HG02642 (cell line): ENCODE measurements at regions not wholly inside any gene's neighbourhood (a gene's known extent, or its start where the extent isn't known, plus 50 kb on each side); places are given as distances from the start of the nearest gene placed in this dataset.
"Not testable (repeated sequence)": the region's sequence is repeated elsewhere in the genome, so short reads cannot be mapped to it uniquely, and the experiment has no call there.

ENCODE experiments used
- ATAC-seq: cut with Tn5 transposase; IDR thresholded peaks from one replicate; pipeline ENCODE4 v1.9.1; 2021; ENCODE audit warnings: mild to moderate bottlenecking; ENCODE audit not compliant: unreplicated experiment, poor library complexity

DNA sequence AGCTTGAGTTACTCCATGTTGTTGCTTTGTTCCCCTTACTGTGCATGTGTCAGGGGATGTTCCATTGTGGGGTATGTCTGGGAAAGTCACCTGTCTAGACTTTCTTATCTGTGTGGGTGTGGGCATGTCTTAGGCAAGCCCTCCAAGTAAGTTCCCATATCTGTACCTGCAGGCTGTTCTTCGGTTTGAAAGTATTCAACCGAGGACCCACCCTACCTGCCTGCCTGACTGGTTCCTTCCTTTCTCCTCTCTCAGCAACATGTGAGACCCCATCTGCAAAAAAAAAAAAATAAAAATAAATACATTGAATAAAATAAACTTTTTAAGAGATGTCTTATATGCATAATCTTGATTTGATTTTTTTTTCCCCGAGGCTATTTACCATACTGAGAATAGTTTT lies 622.7 kb downstream of the TDRD15 start:
- ATAC-seq = no peak

DNA sequence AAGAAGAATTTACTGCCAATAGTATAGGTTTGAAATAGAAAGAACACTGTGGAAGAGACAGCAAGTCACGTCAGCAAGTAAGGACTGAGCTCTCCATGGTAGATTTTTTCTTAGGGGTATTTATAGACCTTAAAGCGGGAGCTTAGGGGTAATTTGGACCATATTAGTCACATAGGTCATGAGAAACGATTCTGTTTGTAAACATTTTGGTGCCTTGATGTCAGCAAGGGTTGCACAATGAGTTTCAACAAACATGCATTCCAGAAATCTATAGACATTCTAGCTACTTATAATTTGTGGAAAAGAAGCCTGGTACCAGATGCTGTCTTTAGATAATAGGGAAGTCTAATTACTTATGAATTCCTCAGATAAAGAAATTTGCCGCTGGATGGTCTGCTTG lies 624.7 kb downstream of the TDRD15 start:
- ATAC-seq = no peak

DNA sequence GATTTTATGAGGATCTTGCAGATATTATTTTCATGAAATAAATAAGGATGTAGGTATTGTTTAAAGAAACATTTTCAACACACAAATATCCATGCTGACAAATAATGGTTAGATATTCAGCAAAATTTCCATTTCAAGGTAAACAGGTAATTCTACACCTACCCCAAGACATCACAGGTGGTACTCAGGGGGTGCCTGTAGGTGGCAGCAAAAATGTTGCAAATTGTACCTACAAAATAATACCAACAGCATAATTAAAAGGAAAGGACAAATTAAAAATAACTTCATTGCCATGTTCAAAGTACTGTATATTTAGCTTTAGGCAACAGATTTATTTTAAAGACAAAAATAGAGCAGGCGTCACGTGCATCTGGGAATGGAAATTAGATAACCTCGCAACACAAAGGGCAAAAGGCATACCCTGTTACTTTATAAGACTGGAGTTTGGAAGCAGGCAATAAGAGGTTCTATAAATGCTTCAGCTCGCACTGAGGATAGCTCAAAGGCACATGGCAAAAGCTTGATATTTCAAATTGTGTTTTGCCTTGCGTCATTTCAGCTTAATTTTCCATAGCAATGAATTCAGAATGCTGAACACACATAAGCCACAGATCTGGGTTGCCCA lies 630.5 kb downstream of the TDRD15 start:
- no peak for ATAC-seq

DNA sequence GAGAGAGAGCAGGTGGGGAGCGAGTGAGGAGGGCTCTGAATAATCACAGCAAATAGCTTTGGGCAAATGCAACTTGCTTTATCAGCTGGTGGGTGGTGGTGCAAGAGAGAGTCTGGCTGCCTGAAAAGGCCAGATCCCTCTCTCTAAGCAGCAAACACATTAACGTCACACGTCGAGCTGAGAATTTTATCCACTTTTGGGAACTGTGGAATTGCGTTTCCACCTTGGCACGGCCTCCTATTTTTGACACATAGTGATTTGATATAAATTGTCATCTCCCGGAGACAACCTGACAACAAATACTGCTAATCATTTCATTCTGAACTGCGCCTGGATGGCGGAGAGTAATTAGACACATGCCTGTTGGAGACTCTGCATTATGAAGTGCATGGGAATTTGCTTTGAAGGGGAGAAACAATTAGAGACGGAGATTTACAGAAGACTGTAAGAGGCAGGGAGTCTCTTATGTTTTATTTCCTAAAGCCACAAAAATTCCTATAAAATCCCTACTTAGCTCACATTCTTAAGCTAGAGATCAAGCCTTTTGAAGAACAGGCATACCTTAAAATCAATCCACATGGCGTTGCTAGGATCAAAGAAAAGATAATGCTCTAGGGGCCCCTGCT lies 634.1 kb downstream of the TDRD15 start:
- ATAC-seq = no peak

DNA sequence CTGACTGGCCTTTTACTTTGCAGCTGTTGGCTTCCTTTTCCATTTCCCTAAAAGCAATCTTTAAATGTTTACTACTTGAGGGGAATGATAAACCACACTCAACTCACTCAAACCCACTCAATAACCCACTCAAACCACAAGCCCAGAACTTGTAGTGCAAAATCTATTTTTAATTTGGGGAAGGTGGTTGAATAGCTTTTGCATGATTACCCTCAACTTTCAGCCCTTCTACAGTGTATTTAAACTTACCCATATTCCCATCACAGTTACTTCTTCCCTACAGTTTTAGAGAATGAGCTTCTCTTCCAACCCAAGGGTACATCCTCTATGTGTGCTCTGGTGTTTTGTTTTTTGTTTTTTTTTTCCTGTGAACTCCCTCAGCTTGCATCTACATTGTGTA lies 636.1 kb downstream of the TDRD15 start:
- no peak for ATAC-seq

DNA sequence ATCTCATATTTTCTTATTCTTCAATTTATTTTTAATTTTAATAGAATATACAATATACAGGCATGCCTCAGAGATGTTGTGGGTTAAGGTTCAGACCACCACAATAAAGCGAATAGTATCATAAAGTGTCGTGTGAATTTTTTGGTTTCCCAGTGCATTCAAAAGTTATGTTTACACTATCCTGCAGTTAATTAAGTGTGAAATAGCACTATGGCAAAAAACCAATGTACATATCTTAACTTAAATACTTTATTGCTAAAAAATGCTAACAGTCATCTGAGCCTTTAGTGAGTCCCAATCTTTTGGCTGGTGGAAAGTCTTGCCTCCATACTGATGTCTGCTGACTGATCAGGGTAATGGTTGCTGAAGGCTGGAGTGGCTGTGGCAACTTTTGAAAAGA lies 637.6 kb downstream of the TDRD15 start:
- ATAC-seq = no peak

DNA sequence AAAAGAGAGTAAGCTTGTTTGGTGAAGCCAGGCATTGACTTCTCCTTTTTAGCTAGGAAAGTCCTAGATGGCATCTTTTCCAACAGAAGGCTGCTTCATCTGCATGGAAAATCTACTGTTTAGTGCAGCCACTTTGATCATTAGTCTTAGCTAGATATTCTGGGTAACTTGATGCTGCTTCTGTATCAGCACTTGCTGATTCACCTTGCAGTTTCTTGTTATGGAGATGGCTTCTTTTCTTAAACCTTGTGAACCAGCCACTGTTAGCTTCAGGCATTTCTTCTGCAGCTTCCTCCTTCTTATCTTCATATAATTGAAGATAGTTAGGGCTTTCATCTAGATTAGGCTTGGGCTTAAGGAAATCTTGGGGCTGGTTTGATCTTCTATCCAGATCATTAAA lies 639.7 kb downstream of the TDRD15 start:
- no peak for ATAC-seq

DNA sequence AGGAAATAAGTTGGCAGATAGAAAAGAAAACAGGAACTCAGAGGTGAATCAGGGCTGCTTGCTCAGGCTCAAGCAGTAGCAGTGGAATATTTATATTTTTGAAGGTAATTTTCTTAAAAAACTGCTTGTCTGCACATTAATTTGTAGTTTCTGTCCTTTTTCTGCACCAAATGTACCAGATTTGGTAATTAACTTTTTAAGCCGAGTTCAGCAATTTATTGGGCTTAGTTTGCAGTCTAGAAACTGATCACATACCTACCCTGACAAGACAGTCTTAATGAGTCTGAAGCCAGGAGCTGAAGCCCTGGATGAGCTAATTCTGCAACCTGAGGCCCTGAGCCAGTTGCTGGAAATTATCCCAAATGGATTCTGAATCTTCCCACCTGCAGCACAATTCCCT lies 647.0 kb downstream of the TDRD15 start:
- no peak for ATAC-seq

DNA sequence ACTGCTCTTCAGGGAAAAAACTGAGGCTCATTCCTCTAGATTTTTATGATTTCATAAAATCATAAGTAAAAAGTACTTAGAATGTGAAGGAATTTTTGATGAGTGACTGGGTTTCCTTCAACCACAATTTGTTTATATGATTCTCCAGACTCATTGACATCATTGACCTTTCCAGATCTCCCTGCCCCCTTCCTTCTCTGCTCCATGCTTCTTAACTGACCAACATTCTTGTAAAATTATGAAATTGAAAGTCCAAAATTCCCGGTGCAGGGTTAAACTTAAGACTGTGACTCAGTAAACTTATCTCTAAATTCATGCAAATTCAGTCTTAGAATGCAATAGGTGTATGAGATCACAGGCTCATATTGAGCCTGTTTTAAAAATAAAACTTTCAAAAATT lies 648.9 kb downstream of the TDRD15 start:
- no peak for ATAC-seq

DNA sequence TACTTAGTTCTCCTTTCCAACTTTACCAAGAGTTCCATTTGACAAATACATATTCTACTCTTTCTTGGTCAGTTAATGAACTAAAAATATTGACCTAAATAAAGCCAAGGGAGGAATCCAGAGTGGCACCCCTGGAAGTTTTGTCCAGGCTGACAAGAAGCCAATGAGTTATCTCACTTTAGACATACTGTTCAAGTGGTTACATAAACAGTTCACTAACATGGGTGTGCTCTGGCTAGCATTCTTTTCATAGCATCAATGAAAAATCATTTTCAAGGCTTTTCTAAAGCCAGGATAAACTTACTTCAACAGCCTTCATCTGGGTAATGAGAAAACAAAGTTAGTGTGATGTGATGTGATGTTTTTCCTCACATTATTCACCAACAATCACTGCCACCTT lies 649.4 kb downstream of the TDRD15 start:
- ATAC-seq = no peak

DNA sequence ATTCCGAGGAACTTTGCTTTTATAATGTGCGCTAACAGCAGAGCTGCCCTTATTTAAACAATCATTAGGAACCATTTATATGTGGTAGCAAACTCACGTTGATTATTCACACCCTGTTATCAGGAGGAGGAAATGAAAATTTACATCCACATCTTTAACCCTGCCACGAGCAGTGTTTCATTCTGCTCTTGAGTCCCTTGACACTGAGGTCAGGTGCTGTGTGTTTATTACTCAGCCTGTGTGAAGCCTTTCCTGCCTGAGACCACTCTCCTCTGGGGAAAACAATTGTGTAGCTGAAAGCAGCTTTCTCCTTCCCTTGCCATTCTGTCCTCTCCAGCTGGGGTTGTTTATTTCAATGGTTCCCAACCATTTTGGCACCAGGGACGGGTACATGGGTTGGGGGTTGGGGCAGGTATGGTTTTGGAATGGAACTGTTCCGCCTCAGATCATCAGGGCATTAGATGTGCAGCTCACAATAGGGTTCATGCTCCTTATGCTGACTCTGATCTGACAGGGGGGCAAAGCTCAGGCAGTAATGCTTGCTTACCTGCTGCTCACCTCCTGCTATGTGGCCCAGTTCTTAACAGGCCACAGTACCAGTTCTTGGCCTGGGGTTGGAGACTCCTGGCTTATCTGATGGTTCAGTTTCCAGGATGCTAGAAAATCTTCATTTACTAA lies 651.1 kb downstream of the TDRD15 start:
- ATAC-seq = no peak

DNA sequence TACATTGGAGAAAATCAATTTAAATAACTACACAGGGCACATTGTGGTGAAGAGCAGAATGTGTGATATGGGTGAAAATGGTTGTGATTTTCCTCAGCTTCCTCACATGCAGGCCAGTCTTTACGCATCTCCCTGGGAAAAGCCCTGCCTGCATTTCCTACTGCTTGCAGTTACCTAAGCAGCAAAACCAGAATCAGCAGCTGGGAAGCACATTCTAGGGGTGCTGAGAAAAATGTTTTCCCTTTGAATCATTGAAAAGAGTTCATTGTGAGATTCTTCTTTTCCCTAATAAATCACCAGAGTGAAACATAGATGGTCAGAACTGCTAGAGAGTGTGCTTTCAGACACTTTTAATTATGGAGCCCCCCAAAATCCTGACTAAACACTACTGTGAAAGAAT lies 656.0 kb downstream of the TDRD15 start:
- ATAC-seq = no peak

DNA sequence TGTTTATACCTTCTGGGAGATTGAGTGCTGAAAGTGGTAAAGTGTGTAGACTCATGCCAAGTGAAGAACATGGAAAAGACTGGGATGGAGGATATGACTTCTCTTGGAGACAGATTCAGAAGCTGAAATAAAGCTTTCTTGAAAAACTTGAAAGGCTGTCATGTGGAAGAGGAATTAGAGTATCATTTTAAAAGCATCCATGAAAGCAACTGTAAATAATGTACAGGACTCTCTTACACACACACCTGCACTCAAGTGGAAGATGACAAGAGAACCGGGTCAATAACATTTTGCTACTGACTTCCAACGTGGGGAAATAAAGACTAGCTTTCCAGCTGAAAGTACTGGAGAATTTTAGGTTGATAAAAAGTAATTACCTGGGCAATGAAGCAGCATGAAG lies 658.2 kb downstream of the TDRD15 start:
- no peak for ATAC-seq

DNA sequence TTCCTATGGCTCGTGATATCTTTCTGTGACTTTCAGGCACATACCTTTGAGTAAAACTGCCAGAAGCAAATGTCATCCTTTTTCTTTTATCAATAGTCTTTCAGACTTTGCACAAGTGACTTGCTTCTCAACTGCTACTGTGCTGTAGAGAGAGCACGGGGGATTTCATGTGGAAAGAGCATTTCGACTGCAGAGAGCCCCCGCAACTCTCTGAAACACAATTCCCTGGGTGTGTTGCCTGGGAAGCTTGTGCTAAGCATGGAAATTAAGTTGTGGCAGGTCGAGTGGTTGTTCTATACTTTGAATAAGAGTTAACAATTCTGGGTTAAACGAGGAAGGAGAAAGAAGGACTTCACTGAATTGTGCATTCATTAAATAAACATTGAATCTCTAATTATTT lies 659.1 kb downstream of the TDRD15 start:
- ATAC-seq = no peak

DNA sequence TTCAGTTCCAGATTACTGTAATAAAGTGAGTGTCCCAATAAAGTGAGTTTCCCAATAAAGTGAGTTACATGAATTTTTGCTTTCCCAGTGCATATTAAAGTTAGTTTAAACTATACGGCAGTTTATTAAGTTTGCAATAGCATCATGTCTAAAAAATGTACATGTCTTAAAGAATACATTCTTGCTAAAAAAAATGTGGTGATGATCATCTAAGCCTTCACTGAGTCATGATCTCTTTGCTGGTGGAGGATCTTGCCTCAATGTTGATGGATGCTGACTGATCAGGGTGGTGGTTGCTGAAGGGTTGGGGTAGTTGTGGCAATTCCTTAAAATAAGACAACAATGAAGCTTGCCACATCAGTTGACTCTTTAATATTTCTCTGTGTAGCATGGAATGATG lies 664.2 kb downstream of the TDRD15 start:
- no peak for ATAC-seq

DNA sequence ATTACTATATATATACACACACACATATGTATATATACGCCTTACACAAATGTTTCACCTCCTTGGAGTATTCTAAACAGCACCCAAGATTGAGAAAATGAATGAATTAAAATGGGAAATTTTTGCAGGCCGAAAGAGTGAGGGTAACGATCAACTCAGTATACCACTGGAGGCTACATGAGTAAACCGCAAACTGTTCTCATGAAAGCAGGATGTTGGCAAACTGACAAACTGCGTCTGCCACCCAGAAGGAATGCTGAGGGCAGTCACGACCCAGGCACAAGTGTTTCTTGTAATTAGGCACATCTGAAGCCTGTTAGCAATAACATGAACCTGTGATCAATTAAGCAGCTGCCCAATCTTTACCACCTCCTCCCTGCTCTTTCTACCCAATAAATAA lies 666.5 kb downstream of the TDRD15 start:
- ATAC-seq = not testable (repeated sequence)

DNA sequence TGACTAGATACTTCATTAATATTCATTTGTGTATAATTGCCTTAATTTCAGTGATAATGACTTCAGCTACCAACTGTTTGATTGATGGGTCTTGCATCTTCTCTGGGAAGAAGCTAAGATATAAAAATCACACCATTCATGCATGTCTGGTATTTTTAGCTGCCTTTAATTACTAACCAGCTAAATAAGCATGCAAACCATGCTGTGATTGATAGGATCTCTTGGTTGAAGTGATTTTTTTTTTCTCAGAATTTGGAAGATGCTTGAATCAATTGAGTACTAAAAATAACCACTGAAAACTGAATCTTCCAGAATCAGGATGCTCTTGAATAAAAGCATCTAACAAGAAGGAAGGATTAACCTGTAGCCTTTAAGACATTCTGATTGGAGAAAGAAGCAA lies 668.8 kb downstream of the TDRD15 start:
- no peak for ATAC-seq

DNA sequence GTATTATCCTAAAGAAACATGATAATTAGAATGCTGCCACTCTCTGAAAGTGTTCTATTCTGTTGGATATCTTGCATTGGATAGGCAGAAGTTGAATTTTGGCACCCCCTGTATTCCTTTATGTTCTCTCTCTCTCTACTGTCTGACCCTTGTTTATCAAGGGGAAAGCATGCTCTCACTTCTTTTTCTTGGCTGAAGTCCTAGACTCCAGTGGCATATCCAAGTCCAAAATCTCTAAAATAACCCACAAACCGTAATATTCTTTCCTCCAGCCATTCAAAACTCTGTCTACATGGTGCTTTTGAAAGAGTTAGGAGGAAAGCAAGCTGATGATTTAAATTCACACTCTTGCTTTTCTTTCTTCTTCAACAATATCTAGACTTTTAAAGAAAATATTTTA lies 669.7 kb downstream of the TDRD15 start:
- ATAC-seq = no peak

DNA sequence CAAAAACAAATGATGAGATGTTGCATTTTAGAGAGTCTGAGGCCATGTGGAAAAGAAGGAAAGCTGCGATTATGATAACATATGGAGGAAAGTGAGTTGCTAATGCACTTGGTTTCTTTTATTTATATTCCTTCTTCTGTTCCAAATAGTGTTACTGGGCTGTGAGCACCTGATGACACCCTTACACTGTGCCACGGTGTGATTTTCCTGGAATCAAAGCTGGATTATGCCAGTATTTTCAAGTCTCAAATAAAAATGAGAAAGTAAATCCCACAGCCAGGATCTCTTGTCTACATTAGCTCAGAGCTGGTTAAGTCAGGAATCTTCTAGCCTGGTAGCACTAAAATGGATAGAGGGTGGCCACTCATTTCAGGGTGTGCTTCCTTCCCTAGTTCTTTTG lies 670.8 kb downstream of the TDRD15 start:
- no peak for ATAC-seq

DNA sequence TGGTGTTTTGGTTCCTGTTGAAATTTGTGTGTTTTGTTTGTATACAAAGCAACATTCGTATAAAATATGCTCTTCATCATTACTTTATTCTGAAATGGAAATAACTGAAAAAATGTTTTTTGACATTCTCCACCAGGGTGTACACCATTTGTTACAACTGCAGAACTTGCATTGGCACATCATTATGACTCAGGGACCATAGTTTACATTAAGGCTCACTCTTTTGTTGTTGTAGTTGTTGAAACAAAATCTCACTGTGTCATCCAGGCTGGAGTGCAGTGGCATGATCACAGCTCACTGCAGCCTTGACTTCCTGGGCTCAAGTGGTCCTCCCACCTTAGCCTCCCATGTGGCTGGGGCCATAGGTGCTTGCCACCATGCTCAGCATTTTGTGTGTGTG lies 676.6 kb downstream of the TDRD15 start:
- no peak for ATAC-seq

DNA sequence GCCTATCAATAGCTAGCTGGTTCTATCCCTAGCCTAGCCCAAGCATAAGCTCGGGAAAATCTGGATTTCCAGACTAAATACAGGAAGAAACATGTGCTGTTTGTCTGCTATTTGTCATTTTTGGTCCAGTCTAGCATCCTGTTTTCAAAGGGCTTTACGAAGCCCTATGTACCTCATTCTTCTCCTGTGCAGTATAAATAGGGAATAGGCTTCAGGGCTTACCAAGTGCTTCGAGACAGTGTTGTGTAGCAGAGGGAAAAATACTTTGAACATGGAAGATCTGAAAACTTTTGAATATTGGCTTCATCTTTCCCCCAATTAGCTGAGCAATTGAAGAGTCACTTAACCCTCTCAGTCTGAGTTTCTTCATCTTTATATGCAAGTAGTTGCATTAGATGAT lies 679.8 kb downstream of the TDRD15 start:
- no peak for ATAC-seq

DNA sequence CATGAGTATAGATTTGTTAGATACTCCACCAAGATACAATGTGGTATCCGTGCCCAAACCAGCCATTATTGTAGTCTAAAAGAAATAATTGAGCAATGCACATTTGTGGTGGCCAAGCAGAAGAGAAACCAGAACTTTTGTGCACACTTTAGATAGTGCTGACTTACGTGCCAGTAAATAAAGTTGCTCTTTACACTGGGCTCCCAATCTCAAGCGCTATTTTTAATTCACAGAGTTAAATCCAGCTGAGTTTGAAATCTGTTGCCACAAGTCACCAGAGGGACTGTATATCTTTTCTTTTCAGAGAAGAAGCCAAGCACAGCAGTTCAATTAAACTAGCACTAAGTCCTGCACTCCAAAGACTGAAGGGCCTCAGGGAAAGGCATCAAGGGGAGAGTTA lies 680.4 kb downstream of the TDRD15 start:
- ATAC-seq = no peak
